ENCODE measurements at regions not wholly inside any gene's neighbourhood (a gene's known extent, or its start where the extent isn't known, plus 50 kb on each side); places are given as distances from the start of the nearest gene placed in this dataset.

DNA sequence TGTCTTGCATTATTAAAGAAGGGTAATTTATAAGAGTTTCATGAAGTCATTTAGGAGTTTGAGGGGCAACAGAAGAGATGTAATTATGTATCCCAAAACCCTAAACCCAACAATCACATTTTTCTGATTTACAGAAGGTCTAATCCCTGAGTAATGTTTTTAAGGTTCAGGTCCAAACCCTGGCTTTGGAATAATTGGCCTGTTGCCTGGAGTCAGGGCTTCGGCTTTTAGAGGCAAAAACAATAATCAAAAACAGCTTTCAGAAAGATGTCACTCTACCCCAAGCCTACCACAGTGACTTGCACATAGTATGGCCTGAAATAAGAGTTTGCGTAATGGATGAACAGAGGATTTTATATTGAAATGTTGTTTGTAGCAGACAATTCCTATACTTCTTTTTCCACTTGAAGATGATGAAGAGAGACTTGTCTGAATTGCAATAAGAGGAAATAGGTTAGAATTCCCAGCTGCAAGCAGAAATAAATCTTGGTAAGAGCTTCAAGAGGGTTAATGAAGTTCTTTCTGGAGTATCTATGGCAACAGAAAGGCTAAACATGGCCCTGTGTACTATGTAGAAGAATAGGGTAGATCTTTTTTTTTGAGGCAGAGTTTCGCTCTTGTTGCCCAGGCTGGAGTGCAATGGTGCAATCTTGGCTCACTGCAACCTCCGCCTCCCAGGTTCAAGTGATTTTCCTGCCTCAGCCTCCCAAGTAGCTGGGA, 152.0 kb downstream of the GPBP1 start:
- no peak overlapping the region for H3K4me3 Mint-ChIP-seq
- H3K4me2 ChIP-seq (replicated peaks; ENCODE audit: extremely low read depth, low read length, poor library complexity, severe bottlenecking): no peak overlapping the region
- no peak overlapping the region for H3K9ac ChIP-seq (ENCODE audit: insufficient read depth, low read length, poor library complexity, severe bottlenecking)
- TF ChIP-seq CTCF (IDR thresholded peaks at IDR 0.05): no peak
- H3K4me1 ChIP-seq (ENCODE audit: control insufficient read depth in 1 of 2, insufficient read depth in 2 of 2, low read length in 2 of 2): no peaks in the 10 kb centered on the region
- no peaks in the 10 kb centered on the region for H4K20me1 ChIP-seq (ENCODE audit: insufficient read depth, low read length)
- H3K36me3 Mint-ChIP-seq: no peaks in the 10 kb centered on the region
- no peaks in the 10 kb centered on the region for H3K9me3 ChIP-seq (replicated peaks in 1 of 2; ENCODE audit: control insufficient read depth in 1 of 2, insufficient read depth in 1 of 2, low read length in 2 of 2)
- peaks cover 0 to 2% (median under 1%) of the 10 kb centered on the region in 3 donors for H3K27me3 Mint-ChIP-seq (ENCODE audit: low read depth in 3 of 3)
- no peak for DNase-seq
- no peak overlapping the region for H3K4me3 ChIP-seq (replicated peaks in 1 of 3; ENCODE audit: low read depth in 2 of 3, low read length in 3 of 3)
- WGBS (ENCODE audit: insufficient coverage): no CpG with 5 or more reads among the region's 4 CpGs
- no peaks in the 10 kb centered on the region for H3K27me3 ChIP-seq (ENCODE audit: control insufficient read depth in 2 of 2, insufficient read depth in 2 of 2, low read length in 2 of 2)
- H3K79me2 ChIP-seq (ENCODE audit: insufficient read depth, low read length): no peaks in the 10 kb centered on the region
- H3K9me3 Mint-ChIP-seq: peaks cover 0 to 4% (median 0%) of the 10 kb centered on the region in 7 donors
- intact Hi-C loops (cut with micrococcal nuclease): no loop called here
- H2AFZ ChIP-seq (ENCODE audit: insufficient read depth, low read depth, low read length, poor library complexity, severe bottlenecking): no peak overlapping the region
- no peaks in the 10 kb centered on the region for H3K36me3 ChIP-seq (replicated peaks in 1 of 2; ENCODE audit: control insufficient read depth in 1 of 2, insufficient read depth in 2 of 2, low read length in 2 of 2)
- no peak overlapping the region for H3K27ac Mint-ChIP-seq
- no peaks in the 10 kb centered on the region for H3K4me1 Mint-ChIP-seq
- H3K27ac ChIP-seq (ENCODE audit: low read depth in 1 of 2, low read length in 2 of 2): no peak overlapping the region

DNA sequence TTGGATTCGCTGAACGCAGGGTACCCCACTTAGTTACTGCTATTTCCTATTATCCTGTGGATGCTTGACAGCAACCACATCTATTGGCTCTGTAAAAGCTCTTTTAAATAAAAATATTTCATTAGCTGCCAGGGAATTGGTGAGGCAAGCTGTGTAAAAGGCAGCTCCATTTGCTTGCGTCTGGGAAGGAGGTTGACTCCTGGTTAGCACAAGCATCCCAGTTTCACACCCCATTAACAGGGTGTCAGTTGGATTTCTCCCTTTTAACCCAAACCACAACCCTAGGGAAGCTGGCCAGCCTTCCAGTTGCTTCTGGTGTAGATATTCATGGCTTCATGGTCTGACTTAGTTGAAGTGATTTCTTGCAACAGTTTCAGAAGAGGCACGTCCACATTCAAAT, 151.0 kb downstream of the GPBP1 start:
- Histone ChIP-seq H3K79me2 (ENCODE audit: insufficient read depth, low read length) (no peaks in the 10 kb centered on the region), H3K4me3 (replicated peaks in 1 of 3; ENCODE audit: low read depth in 2 of 3, low read length in 3 of 3) (no peak overlapping the region), H3K4me2 (replicated peaks; ENCODE audit: extremely low read depth, low read length, poor library complexity, severe bottlenecking) (no peak overlapping the region), H3K27ac (ENCODE audit: low read depth in 1 of 2, low read length in 2 of 2) (no peak overlapping the region), H3K9ac (ENCODE audit: insufficient read depth, low read length, poor library complexity, severe bottlenecking) (no peak overlapping the region), H3K9me3 (replicated peaks in 1 of 2; ENCODE audit: control insufficient read depth in 1 of 2, insufficient read depth in 1 of 2, low read length in 2 of 2) (no peaks in the 10 kb centered on the region), H2AFZ (ENCODE audit: insufficient read depth, low read depth, low read length, poor library complexity, severe bottlenecking) (no peak overlapping the region), H3K27me3 (ENCODE audit: control insufficient read depth in 2 of 2, insufficient read depth in 2 of 2, low read length in 2 of 2) (no peaks in the 10 kb centered on the region), H3K36me3 (replicated peaks in 1 of 2; ENCODE audit: control insufficient read depth in 1 of 2, insufficient read depth in 2 of 2, low read length in 2 of 2) (no peaks in the 10 kb centered on the region), H4K20me1 (ENCODE audit: insufficient read depth, low read length) (no peaks in the 10 kb centered on the region), H3K4me1 (ENCODE audit: control insufficient read depth in 1 of 2, insufficient read depth in 2 of 2, low read length in 2 of 2) (no peaks in the 10 kb centered on the region)
- 92% methylated on average over 3 of the region's 4 CpGs for WGBS (ENCODE audit: insufficient coverage)
- H3K27ac Mint-ChIP-seq: no peak overlapping the region
- no peak overlapping the region for H3K4me3 Mint-ChIP-seq
- DNase-seq: no peak
- no peak for TF ChIP-seq CTCF (IDR thresholded peaks at IDR 0.05)
- peaks cover 0 to 4% (median 0%) of the 10 kb centered on the region in 7 donors for H3K9me3 Mint-ChIP-seq
- peaks cover 0 to 2% (median 0%) of the 10 kb centered on the region in 3 donors for H3K27me3 Mint-ChIP-seq (ENCODE audit: low read depth in 3 of 3)
- intact Hi-C loops (cut with micrococcal nuclease): no loop called here
- H3K4me1 Mint-ChIP-seq: no peaks in the 10 kb centered on the region
- H3K36me3 Mint-ChIP-seq: no peaks in the 10 kb centered on the region
